Aorta (tissue), 5 donors: ENCODE measurements at regions not wholly inside any gene's neighbourhood (a gene's known extent, or its start where the extent isn't known, plus 50 kb on each side); places are given as distances from the start of the nearest gene placed in this dataset.

Experiments
- ATAC-seq: fragments of 200-7000 bp; cut with Tn5 transposase; one replicate; pipeline ENCODE4 v1.9.1; 2022; ENCODE audit warnings: moderate library complexity; ENCODE audit not compliant: low FRiP score
- DNase-seq, 2 donors: peaks; one replicate each; pipeline ENCODE4 v3.0.0-alpha.2; 2020
- H3K27ac ChIP-seq, 2 donors: one replicate each; pipeline ENCODE4 v1.5.1; 2013; ENCODE audit warnings: low read length in 2 of 2, mild to moderate bottlenecking in 2 of 2, moderate library complexity in 2 of 2, control low read depth in 1 of 2, inconsistent platforms in 1 of 2, low read depth in 1 of 2
- H3K27me3 ChIP-seq, 2 donors: one replicate each; pipeline ENCODE4 v1.6.1; 2013; ENCODE audit warnings: control low read depth in 1 of 2, low read length in 1 of 2, mild to moderate bottlenecking in 1 of 2, moderate library complexity in 1 of 2; ENCODE audit not compliant: insufficient read depth in 2 of 2, control insufficient read depth in 1 of 2
- H3K36me3 ChIP-seq, 2 donors: one replicate each; pipeline ENCODE4 v1.6.1; 2013; ENCODE audit warnings: control low read depth in 1 of 2, low read length in 1 of 2, mild to moderate bottlenecking in 1 of 2; ENCODE audit not compliant: insufficient read depth in 2 of 2, control insufficient read depth in 1 of 2
- H3K4me1 ChIP-seq, 2 donors: one replicate each; pipeline ENCODE4 v1.6.1; 2013; ENCODE audit warnings: low read length in 2 of 2, control low read depth in 1 of 2, mild to moderate bottlenecking in 1 of 2, moderate library complexity in 1 of 2; ENCODE audit not compliant: insufficient read depth in 2 of 2, control insufficient read depth in 1 of 2
- H3K4me3 ChIP-seq, 2 donors: one replicate each; pipeline ENCODE4 v1.5.1; 2013; ENCODE audit warnings: low read length in 2 of 2, control low read depth in 1 of 2, mild to moderate bottlenecking in 1 of 2
- H3K9me3 ChIP-seq: one replicate; pipeline ENCODE4 v1.6.1; 2013; ENCODE audit warnings: mild to moderate bottlenecking, low read length; ENCODE audit not compliant: control insufficient read depth
- WGBS, 2 donors: extraction: QIAGEN DNeasy Blood & Tissue Kit; methylation state at CpG; one replicate each; pipeline ENCODE4 v1.1.7; 2013; 5-methylcytosine and 5-hydroxymethylcytosine counted together
- intact Hi-C, 2 donors: fragments of 100-400 bp; cut with DNase I; formaldehyde crosslinking; loops; one replicate each; pipeline versions ENCODE4 v1.14.2 to v1.15.0; 2022
- donor health status: healthy with polysubstance abuse.
- donor health status: Bipolar disorder and iron deficiency.
- donor health status: DM: no; HTN: no; CAD: no.
- donor health status: DM: no; HTN: no; CAD: no.
- donor health status: DM: yes; HTN: yes; CAD: no.

DNA sequence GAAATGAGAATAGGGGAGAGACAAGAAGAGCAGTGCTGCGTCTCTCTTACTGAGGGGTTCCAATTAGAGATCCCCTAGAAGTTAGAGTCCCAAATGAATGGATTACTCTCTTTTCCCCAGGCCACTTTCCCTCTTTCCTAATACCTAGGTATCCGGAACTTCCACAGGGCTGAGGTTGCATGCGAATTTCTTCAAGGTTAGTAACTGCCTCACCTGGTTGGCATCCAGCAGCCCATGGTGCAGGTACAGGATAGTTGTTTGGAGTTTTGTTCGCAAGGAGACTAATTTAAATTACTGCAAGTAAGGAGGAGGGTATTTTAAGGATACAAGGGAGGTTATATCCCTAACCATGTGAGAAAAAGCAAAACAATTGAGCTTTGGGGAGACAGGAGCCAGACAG is 52.4 kb upstream of the JAK2 start:
- Histone ChIP-seq H3K27ac (no peak overlapping the region), H3K27me3 (no peaks in the 10 kb centered on the region), H3K4me3 (no peak overlapping the region), H3K4me1 (peaks cover 8 to 11% of the 10 kb centered on the region in 2 donors), H3K36me3 (no peaks in the 10 kb centered on the region), H3K9me3 (no peaks in the 10 kb centered on the region)
- ATAC-seq (no peak), DNase-seq (no peak)
- intact Hi-C loops = no loop called here
- WGBS, 2 donors = 89 to 92% methylated on average over 4 of the region's 4 CpGs

DNA sequence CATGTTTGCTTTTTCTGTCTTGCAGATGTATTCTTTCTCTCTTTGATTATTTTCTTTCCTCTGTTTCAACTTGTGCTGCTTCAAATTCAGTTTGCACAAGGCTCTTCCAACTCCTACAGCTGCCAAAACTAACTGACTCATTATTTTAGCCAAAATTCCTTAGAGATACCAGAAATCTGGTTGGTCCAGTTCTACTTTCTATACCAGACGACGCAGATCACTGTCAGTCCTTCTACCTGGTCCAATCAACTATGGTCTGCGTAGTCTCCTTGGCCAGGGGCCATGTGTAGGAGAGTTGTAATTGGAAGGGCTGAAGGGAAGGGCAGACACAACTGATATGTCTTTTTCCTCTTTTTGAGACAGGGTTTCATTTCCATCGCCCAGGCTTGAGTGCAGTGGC is 51.9 kb upstream of the JAK2 start:
- Histone ChIP-seq H3K27ac (peak overlapping the region in 1 of 2 donors; percentile 32), H3K4me1 (peaks cover 8 to 11% of the 10 kb centered on the region in 2 donors), H3K27me3 (no peaks in the 10 kb centered on the region), H3K4me3 (no peak overlapping the region), H3K36me3 (no peaks in the 10 kb centered on the region), H3K9me3 (no peaks in the 10 kb centered on the region)
- ATAC-seq (no peak), DNase-seq (no peak)
- 4 to 11% methylated on average over 4 of the region's 4 CpGs for WGBS, 2 donors
- intact Hi-C loops = no loop called here

DNA sequence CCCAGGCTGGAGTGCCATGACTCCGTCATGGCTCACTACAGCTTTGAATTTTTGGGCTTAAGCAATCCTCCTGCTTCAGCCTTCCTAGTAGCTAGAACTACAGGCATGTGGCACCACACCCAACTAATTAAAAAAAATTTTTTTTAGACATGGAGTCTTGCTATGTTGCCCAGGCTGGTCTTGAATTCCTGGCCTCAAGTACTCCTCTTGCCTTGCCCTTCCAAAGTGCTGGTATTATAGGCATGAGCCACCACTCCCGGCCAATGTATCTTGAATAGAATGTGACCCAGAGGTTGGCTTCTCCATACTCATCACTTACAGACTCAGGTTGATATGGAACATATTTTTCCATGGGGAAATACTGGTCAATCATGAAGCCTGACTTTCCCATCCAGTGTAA is 51.2 kb upstream of the JAK2 start:
- Histone ChIP-seq H3K36me3 (no peaks in the 10 kb centered on the region), H3K27ac (no peak overlapping the region), H3K4me3 (no peak overlapping the region), H3K27me3 (no peaks in the 10 kb centered on the region), H3K4me1 (peaks cover 8 to 11% of the 10 kb centered on the region in 2 donors), H3K9me3 (no peaks in the 10 kb centered on the region)
- no peak for ATAC-seq
- intact Hi-C loops = no loop called here
- no peak for DNase-seq
- WGBS, 2 donors = 93 to 94% methylated on average over 2 of the region's 2 CpGs

DNA sequence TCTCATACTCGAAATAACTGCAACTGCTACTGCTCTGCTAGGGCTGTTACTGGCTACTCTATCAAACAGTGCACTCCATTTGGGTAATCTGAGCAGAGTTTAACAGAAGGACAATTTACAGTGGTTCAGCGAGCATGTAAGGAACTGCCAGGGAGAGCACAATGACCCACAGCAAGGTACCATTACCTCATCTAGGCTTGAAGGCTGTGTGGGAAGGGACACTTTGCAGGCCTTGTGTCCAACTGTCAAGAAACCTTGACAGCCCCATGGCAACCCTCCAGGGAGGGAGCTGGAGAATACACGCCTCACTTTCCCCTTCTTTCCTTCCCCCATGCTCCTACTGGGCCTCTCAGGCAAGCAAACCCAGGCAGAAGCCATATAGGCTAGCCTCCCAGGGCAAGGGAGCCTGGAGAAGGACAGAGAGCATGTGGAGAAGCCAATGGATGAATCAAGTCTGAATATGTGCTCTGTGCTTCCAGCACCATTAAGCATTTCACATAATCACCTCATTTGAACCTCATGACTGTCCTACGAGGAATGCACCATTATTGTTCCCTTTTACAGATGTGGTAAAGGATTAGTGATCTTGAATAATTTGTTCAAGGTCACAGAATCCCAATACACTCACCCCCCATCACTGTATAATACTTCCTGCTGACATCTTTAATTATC is 49.9 kb upstream of the JAK2 start:
- no peaks in the 10 kb centered on the region for H3K27me3 ChIP-seq
- no peaks in the 10 kb centered on the region for H3K36me3 ChIP-seq
- no peak overlapping the region for H3K4me3 ChIP-seq
- intact Hi-C loops = loop anchor here in 1 of 2 donors (5.0 kb wide), 1 partner anchor 33 kb away; no protein-coding TSS in a partner anchor
- peak; percentile 42 for ATAC-seq
- no peaks in the 10 kb centered on the region for H3K9me3 ChIP-seq
- DNase-seq = no peak
- H3K4me1 ChIP-seq = peaks cover 10 to 17% of the 10 kb centered on the region in 2 donors
- WGBS, 2 donors = 73 to 83% methylated on average over 4 of the region's 4 CpGs
- peak overlapping the region in 1 of 2 donors; percentile 17 for H3K27ac ChIP-seq
